HG02852 (cell line): ENCODE measurements at regions not wholly inside any gene's neighbourhood (a gene's known extent, or its start where the extent isn't known, plus 50 kb on each side); places are given as distances from the start of the nearest gene placed in this dataset.
"Not testable (repeated sequence)": the region's sequence is repeated elsewhere in the genome, so short reads cannot be mapped to it uniquely, and the experiment has no call there.

ENCODE experiments used
- ATAC-seq: cut with Tn5 transposase; IDR thresholded peaks from one replicate; pipeline ENCODE4 v1.9.1; 2021; ENCODE audit warnings: mild to moderate bottlenecking, moderate library complexity; ENCODE audit not compliant: unreplicated experiment

GRCh38 chr20:12068121-12068520 is 150.4 kb downstream of the BTBD3 start:
- ATAC-seq, result no peak

- no peak for ATAC-seq
These were observed 151.5 kb downstream of the BTBD3 start for GRCh38 chr20:12069181-12069580.

DNA sequence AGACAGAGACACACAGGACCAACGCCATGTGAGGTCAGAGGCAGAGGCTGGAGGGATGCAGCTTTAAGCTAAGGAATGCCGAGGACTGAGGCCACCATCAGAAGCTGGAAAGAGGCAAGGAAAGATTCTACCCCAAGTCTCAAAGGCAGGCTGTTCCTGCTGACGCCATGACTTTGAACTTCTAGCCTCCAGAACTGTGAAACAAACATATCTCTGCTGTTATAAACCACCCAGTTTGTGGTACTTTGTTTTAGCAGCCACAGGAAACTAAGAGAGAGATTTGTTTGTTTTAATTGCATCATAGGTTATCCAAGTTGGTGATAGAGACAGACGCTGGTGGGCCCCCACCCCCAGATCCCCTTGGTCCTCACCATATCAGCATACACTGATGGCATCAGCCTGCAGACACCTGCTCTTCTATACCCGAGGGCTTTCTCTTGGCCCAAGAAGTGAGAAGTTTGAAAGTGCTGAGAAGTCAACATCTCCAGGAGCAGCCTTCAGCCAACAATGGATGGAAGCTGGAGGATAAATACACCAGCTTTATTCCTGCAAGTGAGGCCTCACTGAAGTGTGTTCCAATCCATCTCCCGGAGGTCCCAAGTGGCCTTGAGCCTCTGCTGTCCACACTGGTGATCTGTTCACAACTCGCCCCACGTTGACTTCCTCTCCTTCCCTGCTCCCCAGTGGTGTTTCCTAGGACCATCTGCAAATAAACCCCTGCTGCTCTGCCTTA is 154.7 kb downstream of the BTBD3 start:
- no peak for ATAC-seq

DNA sequence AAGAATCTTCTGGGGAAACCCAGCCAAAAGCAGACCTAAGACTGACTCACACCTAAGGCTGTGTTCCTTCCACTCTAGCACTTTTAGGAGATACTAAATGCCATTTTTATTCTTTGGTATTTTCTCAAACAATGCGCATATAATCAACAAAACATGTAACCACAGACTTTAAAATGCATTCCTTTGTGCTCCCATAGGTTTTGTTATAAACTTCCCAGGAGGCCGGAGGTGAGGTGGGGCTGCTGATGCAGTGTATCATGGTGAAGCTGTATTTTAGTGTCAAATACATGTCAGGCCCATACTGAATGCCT is 155.2 kb downstream of the BTBD3 start:
- no peak for ATAC-seq

DNA sequence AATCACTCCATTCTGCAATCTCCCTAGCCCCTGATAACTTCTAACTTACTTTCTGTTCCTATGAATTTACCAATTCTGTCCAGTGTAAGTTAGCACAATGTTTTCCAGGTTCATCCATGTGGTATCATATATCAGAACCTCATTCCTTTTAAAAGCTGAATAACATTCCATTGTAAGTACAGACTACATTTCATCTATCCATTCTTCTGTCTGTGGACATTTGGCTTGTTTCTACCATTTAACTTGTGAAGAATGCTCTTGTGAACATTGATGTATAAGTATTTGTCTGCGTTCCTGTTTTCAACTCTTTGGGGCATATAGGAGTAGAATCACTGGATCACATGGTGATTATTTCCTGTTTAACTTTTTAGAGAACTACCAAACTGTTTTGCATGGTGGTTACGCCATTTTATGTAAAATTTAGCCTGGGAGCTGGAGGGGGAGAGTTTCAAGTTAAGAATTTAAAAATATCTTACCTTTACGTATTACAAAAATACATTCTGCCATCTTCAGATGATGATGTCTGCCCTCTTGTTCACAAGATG is 156.5 kb downstream of the BTBD3 start:
- no peak for ATAC-seq

DNA sequence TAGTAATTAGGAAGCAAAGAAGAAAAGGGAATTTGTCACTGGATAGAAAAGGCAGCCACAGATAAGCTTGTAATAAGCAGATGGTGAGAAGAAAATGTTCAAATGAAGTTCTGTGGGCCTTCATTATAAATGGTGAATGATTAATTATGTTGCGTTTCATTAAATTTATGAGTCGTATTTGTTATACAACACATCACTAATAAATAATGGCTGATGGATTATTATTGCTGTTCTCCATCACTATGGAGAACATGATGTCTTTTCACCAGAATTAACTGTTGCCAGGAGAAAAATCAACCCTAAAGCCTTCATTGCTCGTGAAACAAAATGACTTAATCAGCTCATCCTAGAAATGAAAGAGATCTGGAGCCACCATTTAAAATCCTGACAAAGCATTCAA is 158.5 kb downstream of the BTBD3 start:
- no peak for ATAC-seq

- ATAC-seq, result no peak
These were observed 160.2 kb downstream of the BTBD3 start for GRCh38 chr20:12077875-12078274.

- no peak for ATAC-seq
These were observed 161.8 kb downstream of the BTBD3 start for GRCh38 chr20:12079490-12079889.

DNA sequence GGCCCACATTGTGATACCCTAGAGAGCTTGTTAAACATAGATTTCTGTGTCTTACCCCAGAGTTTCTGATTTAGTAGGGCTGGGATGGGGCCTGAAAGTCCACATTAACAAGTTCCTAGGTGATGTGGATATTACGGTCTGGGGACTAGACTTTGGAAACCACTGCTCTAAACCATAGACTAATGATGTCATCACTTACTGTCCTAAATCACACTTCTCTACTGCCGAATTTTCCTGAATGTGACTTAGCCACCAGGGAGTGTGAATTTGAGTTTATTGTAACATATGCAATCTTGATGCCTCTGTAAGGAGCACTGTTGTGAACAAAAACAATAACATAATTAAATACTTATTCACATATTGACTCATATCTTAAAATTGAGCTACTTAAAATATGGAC is 165.6 kb downstream of the BTBD3 start:
- no peak for ATAC-seq

GRCh38 chr20:12084482-12084881 is 166.8 kb downstream of the BTBD3 start:
- ATAC-seq, result no peak

GRCh38 chr20:12086359-12086758 is 168.7 kb downstream of the BTBD3 start:
- no peak for ATAC-seq

DNA sequence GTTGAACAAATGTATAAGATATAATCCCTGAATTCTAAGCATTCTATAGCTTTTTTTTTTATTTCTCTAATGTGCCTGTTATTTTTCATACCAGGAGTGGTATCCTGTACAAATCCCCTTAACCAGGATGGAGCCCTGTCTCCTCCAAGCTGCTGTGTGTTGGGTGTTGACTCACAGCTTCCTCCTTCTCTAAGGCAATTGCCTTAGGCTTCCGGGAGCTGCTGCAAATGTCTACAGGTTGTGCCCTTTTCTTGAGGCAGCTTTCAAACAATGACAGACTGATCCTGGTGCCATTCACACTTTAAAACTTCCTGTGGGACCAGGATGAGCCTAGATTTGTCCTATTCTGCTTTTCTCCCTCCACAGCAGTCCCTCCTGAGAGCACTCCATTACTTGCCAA is 173.2 kb downstream of the BTBD3 start:
- no peak for ATAC-seq

GRCh38 chr20:12093057-12093796 is 175.5 kb downstream of the BTBD3 start:
- no peak for ATAC-seq

DNA sequence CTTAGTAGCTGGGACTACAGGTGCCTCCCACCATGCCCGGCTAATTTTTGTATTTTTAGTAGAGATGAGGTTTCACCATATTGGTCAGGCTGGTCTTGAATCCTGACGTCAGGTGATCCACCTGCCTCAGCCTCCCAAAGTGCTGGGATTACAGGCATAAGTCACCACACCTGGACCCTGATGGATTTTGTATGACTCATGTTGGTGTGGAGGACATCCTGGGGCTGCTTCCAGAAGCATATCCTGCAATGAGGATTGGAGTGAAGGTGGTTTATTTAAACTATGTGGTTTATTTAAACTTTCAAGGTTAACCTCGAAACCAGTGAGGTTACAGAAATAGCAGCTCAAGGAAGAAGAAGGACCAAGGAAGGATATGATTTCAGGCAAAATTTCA is 176.1 kb downstream of the BTBD3 start:
- not testable (repeated sequence) for ATAC-seq

DNA sequence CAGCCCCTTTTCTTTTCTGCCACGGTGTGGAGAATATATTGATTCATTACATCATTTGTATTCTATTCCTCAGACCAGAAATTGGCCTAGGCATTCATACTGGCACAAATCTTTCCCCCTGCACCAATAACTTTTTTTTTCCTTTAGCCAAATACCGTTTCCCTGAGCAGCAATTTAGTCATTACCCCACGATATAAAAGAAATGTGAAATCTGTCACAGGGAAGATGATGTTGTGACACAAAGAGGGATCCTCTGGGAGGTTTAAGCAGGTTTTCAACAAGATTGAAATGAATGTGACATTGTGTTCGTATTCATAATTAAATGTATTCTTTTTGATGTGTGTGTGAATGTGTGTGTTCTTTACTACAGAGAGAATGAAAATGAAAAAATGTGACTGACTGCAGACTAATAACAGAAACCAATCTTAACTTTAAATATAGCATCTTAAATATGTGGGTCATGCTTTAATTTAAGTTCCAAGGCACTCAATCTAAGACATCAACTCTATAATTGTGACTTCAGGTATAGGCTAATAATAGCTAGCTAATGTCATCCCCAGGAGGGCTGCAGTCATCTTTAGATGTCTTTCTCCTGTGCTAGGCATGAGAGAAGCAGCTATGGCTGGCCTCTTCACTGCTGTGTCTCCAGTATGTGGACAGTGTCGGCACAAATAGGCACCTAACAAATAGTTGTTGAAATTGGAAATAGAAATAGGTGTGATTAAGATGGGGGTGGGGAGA is 177.7 kb downstream of the BTBD3 start:
- no peak for ATAC-seq

GRCh38 chr20:12098421-12098820 is 180.7 kb downstream of the BTBD3 start:
- ATAC-seq, result no peak

DNA sequence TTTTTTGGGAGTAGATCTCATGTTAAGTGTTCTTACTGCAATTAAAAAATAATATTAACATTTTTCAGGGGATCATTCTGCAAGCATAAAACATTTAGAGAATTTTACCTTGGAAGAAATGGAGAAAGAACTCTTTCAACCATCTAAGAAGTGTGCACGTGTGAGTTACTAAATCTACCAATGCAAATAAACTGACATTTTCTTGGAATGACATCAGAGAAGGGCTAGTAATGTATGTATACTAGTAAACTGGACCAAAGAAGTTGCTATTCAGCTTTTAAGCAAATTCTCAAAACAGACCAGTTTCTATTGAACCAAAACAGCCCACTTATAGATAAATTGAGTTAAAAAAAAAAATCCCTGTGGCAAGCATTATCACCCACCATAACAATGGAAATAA is 191.2 kb downstream of the BTBD3 start:
- ATAC-seq, result no peak

GRCh38 chr20:12110274-12110673 is 192.6 kb downstream of the BTBD3 start:
- ATAC-seq, result no peak

DNA sequence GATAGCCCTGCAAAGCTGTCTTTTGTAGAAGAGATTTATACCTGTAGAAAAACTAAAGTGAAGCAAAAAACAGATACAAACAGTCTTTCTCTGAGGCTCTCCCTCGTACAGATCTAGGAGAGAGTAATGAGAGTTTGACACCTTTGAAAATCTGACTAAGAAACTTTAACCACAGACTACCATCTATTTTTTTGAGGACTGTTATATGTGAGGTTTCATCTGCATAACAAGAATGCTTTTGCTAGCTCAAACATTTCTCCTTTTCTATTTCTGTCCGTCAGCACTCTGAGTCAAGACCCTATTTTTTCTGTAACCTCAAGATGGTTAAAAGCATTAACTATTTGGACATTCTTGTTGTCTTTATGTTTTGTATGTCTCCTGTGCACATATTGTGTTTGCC is 193.0 kb downstream of the BTBD3 start:
- no peak for ATAC-seq

DNA sequence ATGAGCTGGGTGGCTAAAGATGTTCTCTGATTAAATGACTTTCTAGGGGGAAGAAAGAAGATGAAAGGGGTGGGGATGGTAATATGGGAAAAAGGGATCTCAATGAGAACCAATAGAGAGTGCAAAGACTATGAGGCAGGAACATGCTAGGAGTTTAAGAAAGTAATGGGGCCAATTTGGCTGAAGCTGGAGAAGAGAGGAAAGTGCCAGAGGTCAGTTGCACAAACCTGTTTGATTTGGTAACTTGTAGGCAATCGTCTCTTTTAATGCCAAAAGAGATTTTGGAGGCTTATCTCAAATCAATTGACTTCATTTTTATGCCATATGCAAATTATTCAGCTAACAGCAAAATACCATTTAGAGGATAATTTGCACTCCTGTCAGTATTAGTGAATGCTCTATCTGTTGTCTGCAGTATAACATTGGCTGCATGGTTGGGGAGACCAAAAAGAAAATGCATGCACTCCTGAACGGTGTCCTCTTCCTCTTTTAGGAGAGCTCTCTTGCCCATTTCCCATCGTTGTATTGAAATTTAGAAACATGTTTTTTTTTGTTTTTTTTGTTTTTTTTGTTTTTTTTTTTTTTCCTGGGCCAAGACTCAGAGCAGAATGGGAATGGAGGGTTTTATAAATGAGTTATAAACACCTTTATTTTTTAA is 193.9 kb downstream of the BTBD3 start:
- ATAC-seq, result no peak

- ATAC-seq, result no peak
These were observed 194.4 kb downstream of the BTBD3 start for GRCh38 chr20:12112089-12112474.
